ENCODE measurements at regions not wholly inside any gene's neighbourhood (a gene's known extent, or its start where the extent isn't known, plus 50 kb on each side); places are given as distances from the start of the nearest gene placed in this dataset.

- intact Hi-C loops (cut with micrococcal nuclease): no loop called here
- no peaks in the 10 kb centered on the region for H3K4me1 ChIP-seq
- no peak overlapping the region for H3K4me3 ChIP-seq
- no peak overlapping the region for H3K27ac ChIP-seq (replicated peaks)
- H3K36me3 ChIP-seq: no peaks in the 10 kb centered on the region
- no peak for TF ChIP-seq CTCF (IDR thresholded peaks at IDR 0.05; ENCODE audit: borderline replicate concordance)
- H3K27me3 ChIP-seq (ENCODE audit: low read depth): no peaks in the 10 kb centered on the region
- H3K9me3 ChIP-seq (replicated peaks): no peaks in the 10 kb centered on the region
- DNase-seq: no peak
These were observed 66.9 kb upstream of the LRATD1 start for GRCh38 chr2:14565666-14566065.

GRCh38 chr2:14567561-14567960, 65.0 kb upstream of the LRATD1 start:
- Histone ChIP-seq H3K4me3 (no peak overlapping the region), H3K36me3 (no peaks in the 10 kb centered on the region), H3K27ac (replicated peaks) (no peak overlapping the region), H3K4me1 (no peaks in the 10 kb centered on the region), H3K9me3 (replicated peaks) (no peaks in the 10 kb centered on the region), H3K27me3 (ENCODE audit: low read depth) (no peaks in the 10 kb centered on the region)
- no peak for TF ChIP-seq CTCF (IDR thresholded peaks at IDR 0.05; ENCODE audit: borderline replicate concordance)
- intact Hi-C loops (cut with micrococcal nuclease): no loop called here
- DNase-seq: no peak

GRCh38 chr2:14569294-14569693, 63.2 kb upstream of the LRATD1 start:
- intact Hi-C loops (cut with micrococcal nuclease): no loop called here

GRCh38 chr2:14572633-14573032, 59.9 kb upstream of the LRATD1 start:
- Histone ChIP-seq H3K27me3 (ENCODE audit: low read depth) (peaks cover 9% of the 10 kb centered on the region), H3K36me3 (no peaks in the 10 kb centered on the region), H3K4me1 (no peaks in the 10 kb centered on the region), H3K4me3 (no peak overlapping the region), H3K9me3 (replicated peaks) (no peaks in the 10 kb centered on the region), H3K27ac (replicated peaks) (no peak overlapping the region)
- DNase-seq: no peak
- no peak for TF ChIP-seq CTCF (IDR thresholded peaks at IDR 0.05; ENCODE audit: borderline replicate concordance)
- intact Hi-C loops (cut with micrococcal nuclease): no loop called here

More at GRCh38 chr2:14569294-14569693, 63.2 kb upstream of the LRATD1 start:
- Histone ChIP-seq H3K27ac (replicated peaks) (no peak overlapping the region), H3K36me3 (no peaks in the 10 kb centered on the region), H3K9me3 (replicated peaks) (no peaks in the 10 kb centered on the region), H3K4me1 (no peaks in the 10 kb centered on the region), H3K4me3 (no peak overlapping the region), H3K27me3 (ENCODE audit: low read depth) (no peaks in the 10 kb centered on the region)
- no peak for TF ChIP-seq CTCF (IDR thresholded peaks at IDR 0.05; ENCODE audit: borderline replicate concordance)
- DNase-seq: no peak

- peaks cover 9% of the 10 kb centered on the region for H3K27me3 ChIP-seq (ENCODE audit: low read depth)
- DNase-seq: no peak
- H3K9me3 ChIP-seq (replicated peaks): no peaks in the 10 kb centered on the region
- H3K4me1 ChIP-seq: no peaks in the 10 kb centered on the region
- no peak overlapping the region for H3K27ac ChIP-seq (replicated peaks)
- intact Hi-C loops (cut with micrococcal nuclease): no loop called here
- H3K36me3 ChIP-seq: no peaks in the 10 kb centered on the region
- no peak overlapping the region for H3K4me3 ChIP-seq
- TF ChIP-seq CTCF (IDR thresholded peaks at IDR 0.05; ENCODE audit: borderline replicate concordance): no peak
These were observed 54.7 kb upstream of the LRATD1 start for GRCh38 chr2:14577843-14578242.

All from left ventricle myocardium inferior (tissue), 1 donor.